Neural progenitor cell (in vitro differentiated cells): ENCODE measurements at regions not wholly inside any gene's neighbourhood (a gene's known extent, or its start where the extent isn't known, plus 50 kb on each side); places are given as distances from the start of the nearest gene placed in this dataset.

Experiments used
- DNase-seq: peaks from one replicate; pipeline ENCODE4 v3.0.0-alpha.2; 2016; ENCODE audit warnings: low spot score
- H2AFZ ChIP-seq: fragments of 200-600 bp; sonication (generic); replicated peaks from 2 replicates; pipeline ENCODE4 v1.6.1; 2016; ENCODE audit warnings: antibody characterized with exemption
- H3F3A ChIP-seq: fragments of 200-600 bp; sonication (generic); 2 replicates; pipeline ENCODE4 v1.6.1; 2016; ENCODE audit warnings: antibody characterized with exemption, low read depth
- H3K27ac ChIP-seq: fragments of 200-600 bp; sonication (generic); 2 replicates; pipeline ENCODE4 v1.5.1; 2016; ENCODE audit warnings: mild to moderate bottlenecking
- H3K27me3 ChIP-seq: fragments of 200-600 bp; sonication (generic); 2 replicates; pipeline ENCODE4 v1.6.1; 2016; ENCODE audit warnings: mild to moderate bottlenecking, moderate library complexity
- H3K36me3 ChIP-seq: fragments of 200-600 bp; sonication (generic); 2 replicates; pipeline ENCODE4 v1.5.1; 2016
- H3K4me1 ChIP-seq: fragments of 200-600 bp; sonication (generic); 2 replicates; pipeline ENCODE4 v1.6.1; 2016; ENCODE audit warnings: mixed run types
- H3K4me2 ChIP-seq: fragments of 200-600 bp; sonication (generic); 2 replicates; pipeline ENCODE4 v1.6.1; 2016
- H3K4me3 ChIP-seq: fragments of 200-600 bp; sonication (generic); 2 replicates; pipeline ENCODE4 v1.5.1; 2016
- H3K79me2 ChIP-seq: fragments of 200-600 bp; sonication (generic); 2 replicates; pipeline ENCODE4 v1.6.1; 2016; ENCODE audit warnings: low read depth
- H3K9ac ChIP-seq: fragments of 200-600 bp; sonication (generic); 2 replicates; pipeline ENCODE4 v1.6.1; 2016
- H3K9me3 ChIP-seq: fragments of 200-600 bp; sonication (generic); 2 replicates; pipeline ENCODE4 v1.5.1; 2016; ENCODE audit warnings: low read depth
- H4K20me1 ChIP-seq: fragments of 200-600 bp; sonication (generic); 2 replicates; pipeline ENCODE4 v1.6.1; 2016; ENCODE audit warnings: low read depth
- H3K27ac Mint-ChIP-seq: 3 replicates; pipeline ENCODE4 v1.8.0; 2021; ENCODE audit warnings: mixed read lengths
- H3K27me3 Mint-ChIP-seq: 2 replicates; pipeline ENCODE4 v1.8.0; 2022; ENCODE audit warnings: low read depth, mild to moderate bottlenecking, inconsistent platforms, moderate library complexity, mixed read lengths; ENCODE audit not compliant: insufficient read depth
- H3K36me3 Mint-ChIP-seq: 3 replicates; pipeline ENCODE4 v1.8.0; 2021; ENCODE audit warnings: mixed read lengths
- H3K4me1 Mint-ChIP-seq: 3 replicates; pipeline ENCODE4 v1.8.0; 2021; ENCODE audit warnings: mixed read lengths
- H3K4me3 Mint-ChIP-seq: 3 replicates; pipeline ENCODE4 v1.8.0; 2021; ENCODE audit warnings: mild to moderate bottlenecking, moderate library complexity, mixed read lengths
- H3K9me3 Mint-ChIP-seq: 3 replicates; pipeline ENCODE4 v1.8.0; 2020; ENCODE audit warnings: mixed read lengths
- EZH2 ChIP-seq: fragments of 200-600 bp; sonication (generic); IDR thresholded peaks from 2 replicates; pipeline ENCODE4 v1.6.1; 2017; ENCODE audit warnings: antibody characterized with exemption, mild to moderate bottlenecking, moderate library complexity
- EZH2phosphoT487 ChIP-seq: fragments of 200-600 bp; sonication (generic); IDR thresholded peaks from 2 replicates; pipeline ENCODE4 v1.6.1; 2017; ENCODE audit warnings: antibody characterized with exemption
- TF ChIP-seq, protein P1 (sequence below): fragments of 200-600 bp; sonication (generic); IDR thresholded peaks from 2 replicates; pipeline ENCODE4 v1.5.1; 2017; ENCODE audit warnings: antibody characterized with exemption, mild to moderate bottlenecking

DNA sequence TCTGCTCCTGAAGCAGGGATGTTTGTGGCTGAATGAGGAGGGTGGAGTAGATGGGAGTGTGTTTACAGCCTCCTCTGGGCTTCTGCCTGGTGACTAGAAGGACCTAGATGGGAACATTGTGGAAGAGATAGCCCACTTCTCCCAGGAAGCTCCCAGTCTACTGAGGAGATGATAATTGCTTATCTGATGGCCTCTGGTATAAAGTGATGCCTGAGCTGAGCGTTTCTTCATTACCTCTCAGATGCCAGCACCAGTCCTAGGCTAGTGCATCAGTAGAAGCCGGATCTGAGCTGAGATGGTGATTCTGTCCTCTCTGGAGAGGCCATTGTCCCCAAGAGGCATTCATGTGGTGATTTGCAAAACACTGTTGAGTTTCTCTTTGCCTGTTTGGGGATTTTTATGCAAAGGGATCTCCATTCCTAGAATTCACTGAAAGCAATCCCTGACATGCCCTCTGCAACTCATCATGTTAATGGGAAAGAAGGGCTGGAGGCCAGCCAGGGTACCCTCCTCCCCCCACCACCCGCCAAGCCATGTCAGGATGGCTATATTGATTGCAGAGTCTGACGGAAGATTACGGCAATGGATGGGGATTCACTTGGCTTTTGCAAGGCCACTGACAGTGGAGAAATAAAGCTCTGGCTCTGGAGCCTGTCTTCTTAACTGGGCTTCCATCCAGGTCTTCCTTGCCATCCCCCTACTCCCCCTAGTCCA, 166.4 kb upstream of the ROPN1 start:
- H3K9ac ChIP-seq: no peak overlapping the region
- H3K27ac ChIP-seq: no peak overlapping the region
- Mint-ChIP-seq H3K4me3 (no peak overlapping the region), H3K36me3 (peaks cover 2% of the 10 kb centered on the region), H3K9me3 (peaks cover 6% of the 10 kb centered on the region), H3K27ac (no peak overlapping the region), H3K27me3 (no peaks in the 10 kb centered on the region), H3K4me1 (no peaks in the 10 kb centered on the region)
- no peak for DNase-seq
- no peak overlapping the region for H3K4me2 ChIP-seq
- no peaks in the 10 kb centered on the region for H3K27me3 ChIP-seq
- peaks cover 8% of the 10 kb centered on the region for H3K4me1 ChIP-seq
- no peaks in the 10 kb centered on the region for H3K9me3 ChIP-seq
- no peaks in the 10 kb centered on the region for H4K20me1 ChIP-seq
- no peak overlapping the region for H3K4me3 ChIP-seq
- no peaks in the 10 kb centered on the region for H3F3A ChIP-seq
- no peak overlapping the region for H2AFZ ChIP-seq
- no peaks in the 10 kb centered on the region for H3K79me2 ChIP-seq
- H3K36me3 ChIP-seq: no peaks in the 10 kb centered on the region
- TF ChIP-seq EZH2phosphoT487: no peak

DNA sequence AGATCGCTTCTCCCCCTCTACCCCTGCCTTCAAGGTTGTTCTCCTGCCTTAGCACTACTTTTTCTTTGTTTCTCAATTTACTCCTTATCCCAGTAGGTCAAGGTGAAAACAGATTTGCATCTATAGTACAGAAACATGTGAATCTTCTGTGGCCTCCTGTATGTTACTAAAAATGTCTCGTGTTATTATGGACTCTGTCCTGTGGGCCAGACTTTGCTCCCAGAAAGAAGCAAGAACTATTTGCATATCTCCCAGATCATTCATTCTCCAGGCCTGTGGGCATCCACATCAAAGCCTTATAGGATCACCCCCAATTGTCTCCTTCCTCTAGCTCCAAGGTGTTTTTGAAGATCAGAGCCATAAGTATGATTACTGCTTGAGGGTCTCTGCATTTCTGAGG, 169.5 kb upstream of the ROPN1 start:
- Histone ChIP-seq H3K9me3 (no peaks in the 10 kb centered on the region), H3K4me3 (no peak overlapping the region), H3K9ac (no peak overlapping the region), H3F3A (no peaks in the 10 kb centered on the region), H3K27ac (no peak overlapping the region), H3K36me3 (no peaks in the 10 kb centered on the region), H4K20me1 (no peaks in the 10 kb centered on the region), H3K79me2 (no peaks in the 10 kb centered on the region), H3K4me2 (no peak overlapping the region), H3K4me1 (peaks cover 8% of the 10 kb centered on the region), H2AFZ (no peak overlapping the region), H3K27me3 (no peaks in the 10 kb centered on the region)
- Mint-ChIP-seq H3K36me3 (no peaks in the 10 kb centered on the region), H3K9me3 (no peaks in the 10 kb centered on the region), H3K4me1 (no peaks in the 10 kb centered on the region), H3K27ac (no peak overlapping the region), H3K4me3 (no peak overlapping the region), H3K27me3 (peaks cover 3% of the 10 kb centered on the region)
- TF ChIP-seq EZH2phosphoT487 (no peak), EZH2 (no peak)
- TF ChIP-seq, protein P1, sequence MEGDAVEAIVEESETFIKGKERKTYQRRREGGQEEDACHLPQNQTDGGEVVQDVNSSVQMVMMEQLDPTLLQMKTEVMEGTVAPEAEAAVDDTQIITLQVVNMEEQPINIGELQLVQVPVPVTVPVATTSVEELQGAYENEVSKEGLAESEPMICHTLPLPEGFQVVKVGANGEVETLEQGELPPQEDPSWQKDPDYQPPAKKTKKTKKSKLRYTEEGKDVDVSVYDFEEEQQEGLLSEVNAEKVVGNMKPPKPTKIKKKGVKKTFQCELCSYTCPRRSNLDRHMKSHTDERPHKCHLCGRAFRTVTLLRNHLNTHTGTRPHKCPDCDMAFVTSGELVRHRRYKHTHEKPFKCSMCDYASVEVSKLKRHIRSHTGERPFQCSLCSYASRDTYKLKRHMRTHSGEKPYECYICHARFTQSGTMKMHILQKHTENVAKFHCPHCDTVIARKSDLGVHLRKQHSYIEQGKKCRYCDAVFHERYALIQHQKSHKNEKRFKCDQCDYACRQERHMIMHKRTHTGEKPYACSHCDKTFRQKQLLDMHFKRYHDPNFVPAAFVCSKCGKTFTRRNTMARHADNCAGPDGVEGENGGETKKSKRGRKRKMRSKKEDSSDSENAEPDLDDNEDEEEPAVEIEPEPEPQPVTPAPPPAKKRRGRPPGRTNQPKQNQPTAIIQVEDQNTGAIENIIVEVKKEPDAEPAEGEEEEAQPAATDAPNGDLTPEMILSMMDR: no peak
- DNase-seq: no peak

DNA sequence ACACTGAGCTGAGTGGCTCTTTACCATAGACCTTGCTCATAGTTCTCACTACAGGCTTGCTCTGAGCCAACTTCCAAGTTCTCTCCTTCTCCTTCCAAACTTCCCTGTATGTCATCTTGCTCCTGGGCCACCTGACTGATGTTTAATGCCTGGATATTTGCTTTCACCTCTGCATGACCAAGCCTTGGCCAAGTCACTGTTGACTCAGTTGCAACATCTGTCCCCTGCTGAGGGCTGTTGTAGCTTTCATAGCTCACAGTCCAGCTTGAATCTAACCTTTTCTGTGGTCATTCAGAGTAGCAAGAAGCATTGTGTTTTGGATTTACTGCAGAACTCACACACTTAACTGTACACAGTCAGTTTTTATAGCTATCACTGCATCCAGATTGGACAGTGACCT, 171.8 kb upstream of the ROPN1 start:
- TF ChIP-seq EZH2 (no peak), EZH2phosphoT487 (no peak)
- TF ChIP-seq, protein P1: no peak
- Mint-ChIP-seq H3K36me3 (no peaks in the 10 kb centered on the region), H3K27ac (no peak overlapping the region), H3K27me3 (peaks cover 3% of the 10 kb centered on the region), H3K4me1 (no peaks in the 10 kb centered on the region), H3K9me3 (no peaks in the 10 kb centered on the region), H3K4me3 (no peak overlapping the region)
- DNase-seq: no peak
- H3K9me3 ChIP-seq: no peaks in the 10 kb centered on the region
- H3K4me3 ChIP-seq: no peak overlapping the region
- no peaks in the 10 kb centered on the region for H3K36me3 ChIP-seq
- H3F3A ChIP-seq: no peaks in the 10 kb centered on the region
- no peak overlapping the region for H3K9ac ChIP-seq
- H3K4me1 ChIP-seq: no peaks in the 10 kb centered on the region
- no peak overlapping the region for H3K27ac ChIP-seq
- H4K20me1 ChIP-seq: no peaks in the 10 kb centered on the region
- no peaks in the 10 kb centered on the region for H3K79me2 ChIP-seq
- no peak overlapping the region for H3K4me2 ChIP-seq
- H3K27me3 ChIP-seq: no peaks in the 10 kb centered on the region
- no peak overlapping the region for H2AFZ ChIP-seq

DNA sequence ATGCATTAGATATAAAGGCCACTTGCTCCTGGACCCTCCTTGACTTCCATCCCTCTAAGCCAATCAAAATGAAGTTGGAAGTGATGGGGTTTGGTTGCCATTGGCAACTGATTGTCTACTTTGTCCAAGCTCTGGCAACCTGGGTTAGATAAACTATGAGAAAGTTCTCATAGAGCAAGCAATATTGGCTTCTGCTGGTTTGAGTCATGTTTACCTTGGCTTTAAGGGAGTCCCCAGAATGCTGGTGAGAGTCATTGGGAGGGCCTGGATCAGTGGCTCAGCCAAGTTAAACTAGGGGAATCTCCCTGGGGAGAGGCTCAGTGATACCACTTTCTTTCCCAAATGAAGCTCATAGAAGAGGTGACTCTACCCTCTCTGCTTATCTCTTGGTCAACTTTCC, 176.3 kb upstream of the ROPN1 start:
- no peak overlapping the region for H2AFZ ChIP-seq
- TF ChIP-seq EZH2phosphoT487: no peak
- H3F3A ChIP-seq: no peaks in the 10 kb centered on the region
- no peaks in the 10 kb centered on the region for H3K9me3 ChIP-seq
- H3K27ac ChIP-seq: no peak overlapping the region
- no peak overlapping the region for H3K9ac ChIP-seq
- no peaks in the 10 kb centered on the region for H3K79me2 ChIP-seq
- no peaks in the 10 kb centered on the region for H3K36me3 ChIP-seq
- H3K27me3 Mint-ChIP-seq: peaks cover 3% of the 10 kb centered on the region
- no peak overlapping the region for H3K4me3 ChIP-seq
- H3K27ac Mint-ChIP-seq: no peak overlapping the region
- no peak for DNase-seq
- no peak overlapping the region for H3K4me3 Mint-ChIP-seq
- H3K36me3 Mint-ChIP-seq: no peaks in the 10 kb centered on the region
- H3K27me3 ChIP-seq: no peaks in the 10 kb centered on the region
- H3K4me1 Mint-ChIP-seq: peaks cover 4% of the 10 kb centered on the region
- H3K4me1 ChIP-seq: no peaks in the 10 kb centered on the region
- H4K20me1 ChIP-seq: no peaks in the 10 kb centered on the region
- H3K9me3 Mint-ChIP-seq: no peaks in the 10 kb centered on the region
- no peak overlapping the region for H3K4me2 ChIP-seq
